DOHH2 (cell line): ENCODE measurements at regions not wholly inside any gene's neighbourhood (a gene's known extent, or its start where the extent isn't known, plus 50 kb on each side); places are given as distances from the start of the nearest gene placed in this dataset.

ENCODE experiments used
- H3F3A ChIP-seq: fragments of 200-600 bp; sonication (generic), shearing (Covaris generic); 2 replicates; pipeline ENCODE4 v1.6.0; 2016; ENCODE audit warnings: antibody characterized with exemption, mild to moderate bottlenecking; ENCODE audit not compliant: control insufficient read depth, insufficient read depth
- H3K27ac ChIP-seq: fragments of 200-600 bp; sonication (generic); 2 replicates; pipeline ENCODE4 v1.5.1; 2014; ENCODE audit warnings: low read depth, mild to moderate bottlenecking, low read length, moderate library complexity
- H3K27me3 ChIP-seq: fragments of 200-600 bp; sonication (generic); 2 replicates; pipeline ENCODE4 v1.6.1; 2014; ENCODE audit warnings: mild to moderate bottlenecking, low read length, mixed read lengths; ENCODE audit not compliant: control insufficient read depth
- H3K36me3 ChIP-seq: fragments of 200-600 bp; sonication (generic); 2 replicates; pipeline ENCODE4 v1.6.1; 2014; ENCODE audit warnings: mild to moderate bottlenecking, low read length, moderate library complexity, mixed read lengths; ENCODE audit not compliant: control insufficient read depth
- H3K4me1 ChIP-seq: fragments of 200-600 bp; sonication (generic); 2 replicates; pipeline ENCODE4 v1.6.1; 2014; ENCODE audit warnings: mild to moderate bottlenecking, low read length, mixed read lengths; ENCODE audit not compliant: control insufficient read depth
- H3K4me2 ChIP-seq: fragments of 200-600 bp; sonication (generic); 2 replicates; pipeline ENCODE4 v1.6.0; 2014; ENCODE audit warnings: mild to moderate bottlenecking, low read length, moderate library complexity
- H3K4me3 ChIP-seq: fragments of 200-600 bp; sonication (generic); 2 replicates; pipeline ENCODE4 v1.5.1; 2014; ENCODE audit warnings: mild to moderate bottlenecking, low read length, mixed read lengths
- H3K79me2 ChIP-seq: fragments of 200-600 bp; sonication (generic); 2 replicates; pipeline ENCODE4 v1.6.1; 2014; ENCODE audit warnings: mild to moderate bottlenecking, low read length, mixed read lengths; ENCODE audit not compliant: control insufficient read depth
- H3K9me2 ChIP-seq: fragments of 200-600 bp; sonication (generic); replicated peaks from 2 replicates; pipeline ENCODE4 v1.6.1; 2014; ENCODE audit warnings: mild to moderate bottlenecking, low read length, mixed read lengths; ENCODE audit not compliant: control insufficient read depth
- H3K9me3 ChIP-seq: fragments of 200-600 bp; sonication (generic); 2 replicates; pipeline ENCODE4 v1.6.1; 2014; ENCODE audit warnings: antibody characterized with exemption, low read length, mixed read lengths; ENCODE audit not compliant: control insufficient read depth, insufficient read depth
- H4K20me1 ChIP-seq: fragments of 200-600 bp; sonication (generic); 2 replicates; pipeline ENCODE4 v1.6.0; 2014; ENCODE audit warnings: low read depth, mild to moderate bottlenecking, antibody characterized with exemption, low read length, moderate library complexity; ENCODE audit not compliant: control insufficient read depth, insufficient read depth
- CTCF ChIP-seq: fragments of 200-600 bp; sonication (generic); IDR thresholded peaks from one replicate; pipeline ENCODE4 v1.5.1; 2014; ENCODE audit warnings: antibody characterized with exemption, mild to moderate bottlenecking, low read depth, low read length; ENCODE audit not compliant: poor library complexity, severe bottlenecking
- EZH2phosphoT487 ChIP-seq: fragments of 200-600 bp; sonication (generic); IDR thresholded peaks from 2 replicates; pipeline ENCODE4 v1.6.1; 2017; ENCODE audit warnings: borderline replicate concordance, mild to moderate bottlenecking, antibody characterized with exemption, low read length, moderate library complexity, mixed read lengths

- Histone ChIP-seq H3F3A (no peaks in the 10 kb centered on the region), H3K9me3 (no peaks in the 10 kb centered on the region), H4K20me1 (no peaks in the 10 kb centered on the region), H3K36me3 (no peaks in the 10 kb centered on the region), H3K27ac (no peak overlapping the region), H3K27me3 (no peaks in the 10 kb centered on the region), H3K4me2 (no peak overlapping the region), H3K4me3 (no peak overlapping the region), H3K4me1 (no peaks in the 10 kb centered on the region), H3K9me2 (no peaks in the 10 kb centered on the region), H3K79me2 (no peaks in the 10 kb centered on the region)
- TF ChIP-seq CTCF = no peak
- TF ChIP-seq EZH2phosphoT487 = no peak
Observed at GRCh38 chr12:24229031-24229700, 279.7 kb upstream of the SOX5 start.

- H3K36me3 ChIP-seq = no peaks in the 10 kb centered on the region
- H3K4me2 ChIP-seq = no peak overlapping the region
- H4K20me1 ChIP-seq = no peaks in the 10 kb centered on the region
- H3K27ac ChIP-seq = no peak overlapping the region
- no peaks in the 10 kb centered on the region for H3F3A ChIP-seq
- no peaks in the 10 kb centered on the region for H3K4me1 ChIP-seq
- H3K4me3 ChIP-seq = no peak overlapping the region
- H3K9me3 ChIP-seq = no peaks in the 10 kb centered on the region
- TF ChIP-seq CTCF (no peak), EZH2phosphoT487 (no peak)
- H3K27me3 ChIP-seq = no peaks in the 10 kb centered on the region
- no peaks in the 10 kb centered on the region for H3K79me2 ChIP-seq
- no peaks in the 10 kb centered on the region for H3K9me2 ChIP-seq
Observed at GRCh38 chr12:24228371-24228770, 278.9 kb upstream of the SOX5 start.

- Histone ChIP-seq H3K36me3 (no peaks in the 10 kb centered on the region), H3K27me3 (no peaks in the 10 kb centered on the region), H3K79me2 (no peaks in the 10 kb centered on the region), H3K4me1 (no peaks in the 10 kb centered on the region), H3K9me3 (no peaks in the 10 kb centered on the region), H3K4me3 (no peak overlapping the region), H4K20me1 (no peaks in the 10 kb centered on the region), H3F3A (no peaks in the 10 kb centered on the region), H3K27ac (no peak overlapping the region), H3K9me2 (no peaks in the 10 kb centered on the region), H3K4me2 (no peak overlapping the region)
- TF ChIP-seq EZH2phosphoT487 (no peak), CTCF (no peak)
Observed at GRCh38 chr12:24227551-24227950, 278.1 kb upstream of the SOX5 start.
